ENCODE measurements at regions not wholly inside any gene's neighbourhood (a gene's known extent, or its start where the extent isn't known, plus 50 kb on each side); places are given as distances from the start of the nearest gene placed in this dataset.
"Not testable (repeated sequence)": the region's sequence is repeated elsewhere in the genome, so short reads cannot be mapped to it uniquely, and the experiment has no call there.

GRCh38 chr9:102506406-102506805, 488.7 kb upstream of the CYLC2 start:
- Mint-ChIP-seq H3K36me3 (ENCODE audit: low read depth) (no peaks in the 10 kb centered on the region), H3K4me3 (ENCODE audit: unreplicated experiment) (no peak overlapping the region), H3K4me1 (ENCODE audit: low read depth) (no peaks in the 10 kb centered on the region), H3K9me3 (ENCODE audit: low read depth) (peaks cover 2% of the 10 kb centered on the region), H3K27me3 (ENCODE audit: low read depth) (no peaks in the 10 kb centered on the region), H3K27ac (ENCODE audit: unreplicated experiment) (no peak overlapping the region)
- no peak for DNase-seq (ENCODE audit: low spot score)
- no peak for TF ChIP-seq CTCF (IDR thresholded peaks at IDR 0.05)

GRCh38 chr9:102499468-102499867, 495.7 kb upstream of the CYLC2 start:
- no peak overlapping the region for H3K27ac Mint-ChIP-seq (ENCODE audit: unreplicated experiment)
- no peaks in the 10 kb centered on the region for H3K27me3 Mint-ChIP-seq (ENCODE audit: low read depth)
- no peak overlapping the region for H3K4me3 Mint-ChIP-seq (ENCODE audit: unreplicated experiment)

DNA sequence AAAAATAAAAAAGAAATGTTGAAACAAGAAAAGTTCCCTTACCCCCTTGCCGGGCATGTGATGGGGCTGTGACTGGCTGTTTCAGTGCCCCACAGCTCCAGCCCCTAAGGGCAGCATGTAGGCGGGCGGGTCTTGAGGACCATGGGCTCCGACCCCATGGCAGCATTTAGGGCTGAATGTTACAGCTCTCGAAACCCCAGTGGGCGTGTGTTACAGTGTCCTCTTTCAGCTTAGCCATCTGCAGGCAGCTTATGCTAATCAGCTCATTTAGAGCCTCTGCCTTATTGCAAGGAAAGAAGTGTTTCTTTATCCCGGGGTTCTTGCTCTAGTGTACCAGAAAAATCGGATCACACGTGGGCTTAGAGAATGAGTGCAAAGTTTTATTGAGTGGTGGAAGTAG, 497.4 kb upstream of the CYLC2 start:
- H3K27ac Mint-ChIP-seq (ENCODE audit: unreplicated experiment): no peak overlapping the region
- TF ChIP-seq CTCF (IDR thresholded peaks at IDR 0.05): no peak
- DNase-seq (ENCODE audit: low spot score): no peak
- H3K4me3 Mint-ChIP-seq (ENCODE audit: unreplicated experiment): no peak overlapping the region
- H3K27me3 Mint-ChIP-seq (ENCODE audit: low read depth): no peaks in the 10 kb centered on the region
- H3K4me1 Mint-ChIP-seq (ENCODE audit: low read depth): no peaks in the 10 kb centered on the region
- H3K36me3 Mint-ChIP-seq (ENCODE audit: low read depth): no peaks in the 10 kb centered on the region
- H3K9me3 Mint-ChIP-seq (ENCODE audit: low read depth): peaks cover 25% of the 10 kb centered on the region

More at GRCh38 chr9:102499468-102499867, 495.7 kb upstream of the CYLC2 start:
- DNase-seq (ENCODE audit: low spot score): no peak
- H3K36me3 Mint-ChIP-seq (ENCODE audit: low read depth): no peaks in the 10 kb centered on the region
- peaks cover 21% of the 10 kb centered on the region for H3K9me3 Mint-ChIP-seq (ENCODE audit: low read depth)
- no peaks in the 10 kb centered on the region for H3K4me1 Mint-ChIP-seq (ENCODE audit: low read depth)
- TF ChIP-seq CTCF (IDR thresholded peaks at IDR 0.05): no peak

- H3K36me3 Mint-ChIP-seq (ENCODE audit: low read depth); H3K27ac Mint-ChIP-seq (ENCODE audit: unreplicated experiment); H3K27me3 Mint-ChIP-seq (ENCODE audit: low read depth); H3K9me3 Mint-ChIP-seq (ENCODE audit: low read depth); H3K4me3 Mint-ChIP-seq (ENCODE audit: unreplicated experiment); H3K4me1 Mint-ChIP-seq (ENCODE audit: low read depth); DNase-seq (ENCODE audit: low spot score): not testable (repeated sequence)
Observed at GRCh38 chr9:102486976-102487375, 508.2 kb upstream of the CYLC2 start.

GRCh38 chr9:102483651-102484050, 511.5 kb upstream of the CYLC2 start:
- no peak overlapping the region for H3K27ac Mint-ChIP-seq (ENCODE audit: unreplicated experiment)
- H3K9me3 Mint-ChIP-seq (ENCODE audit: low read depth): peaks cover 5% of the 10 kb centered on the region
- no peak overlapping the region for H3K4me3 Mint-ChIP-seq (ENCODE audit: unreplicated experiment)
- no peaks in the 10 kb centered on the region for H3K36me3 Mint-ChIP-seq (ENCODE audit: low read depth)
- no peak for DNase-seq (ENCODE audit: low spot score)
- H3K27me3 Mint-ChIP-seq (ENCODE audit: low read depth): no peaks in the 10 kb centered on the region
- no peak for TF ChIP-seq CTCF (IDR thresholded peaks at IDR 0.05)
- no peaks in the 10 kb centered on the region for H3K4me1 Mint-ChIP-seq (ENCODE audit: low read depth)

- Mint-ChIP-seq H3K27me3 (ENCODE audit: low read depth) (no peaks in the 10 kb centered on the region), H3K9me3 (ENCODE audit: low read depth) (peaks cover 5% of the 10 kb centered on the region), H3K4me3 (ENCODE audit: unreplicated experiment) (no peak overlapping the region), H3K27ac (ENCODE audit: unreplicated experiment) (no peak overlapping the region), H3K36me3 (ENCODE audit: low read depth) (no peaks in the 10 kb centered on the region), H3K4me1 (ENCODE audit: low read depth) (no peaks in the 10 kb centered on the region)
- no peak for TF ChIP-seq CTCF (IDR thresholded peaks at IDR 0.05)
- no peak for DNase-seq (ENCODE audit: low spot score)
Observed at GRCh38 chr9:102482776-102483175, 512.4 kb upstream of the CYLC2 start.

Data from chondrocyte (in vitro differentiated cells).